Upper lobe of left lung (tissue), 4 donors: ENCODE measurements at regions not wholly inside any gene's neighbourhood (a gene's known extent, or its start where the extent isn't known, plus 50 kb on each side); places are given as distances from the start of the nearest gene placed in this dataset.
"Not testable (repeated sequence)": the region's sequence is repeated elsewhere in the genome, so short reads cannot be mapped to it uniquely, and the experiment has no call there.

ENCODE experiments used
- CTCF ChIP-seq, 6 experiments: fragments of 450-650 bp in 4 of 6; fragments of 200-600 bp in 2 of 6; sonication (generic) in 2 of 6; IDR thresholded peaks; one replicate each; pipeline ENCODE4 v1.5.1; 2016 to 2019; ENCODE audit warnings: antibody characterized with exemption in 6 of 6
- EP300 ChIP-seq, 4 donors: sonication (generic); formaldehyde crosslinking; IDR thresholded peaks; one replicate each; pipeline ENCODE4 v1.5.1; 2017; ENCODE audit warnings: antibody characterized with exemption in 4 of 4, control low read depth in 2 of 4
- POLR2A ChIP-seq, 4 donors: fragments of 450-650 bp; IDR thresholded peaks; one replicate each; pipeline ENCODE4 v1.5.1; 2016 to 2017; ENCODE audit warnings: antibody characterized with exemption in 4 of 4, mild to moderate bottlenecking in 2 of 4

DNA sequence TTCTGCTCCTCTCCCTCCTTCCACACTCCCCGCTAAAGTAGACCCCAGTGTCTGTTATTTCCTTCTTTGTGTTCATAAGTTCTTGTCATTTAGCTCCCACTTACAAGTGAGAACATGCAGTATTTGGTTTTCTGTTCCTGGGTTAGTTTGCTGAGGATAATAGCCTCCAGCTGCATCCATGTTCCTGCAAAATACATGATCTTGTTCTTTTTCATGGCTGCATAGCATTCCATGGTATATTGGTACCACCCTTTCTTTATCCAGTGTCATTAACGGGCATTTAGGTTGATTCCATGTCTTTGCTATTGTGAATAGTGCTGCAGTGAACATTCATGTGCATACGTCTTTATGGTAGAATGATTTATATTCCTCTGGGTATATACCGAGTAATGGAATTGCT lies 118.0 kb upstream of the SLC4A4 start:
- not testable (repeated sequence) for TF ChIP-seq POLR2A, EP300, CTCF (IDR thresholded peaks at IDR 0.05)
